HG03521 (cell line): ENCODE measurements at regions not wholly inside any gene's neighbourhood (a gene's known extent, or its start where the extent isn't known, plus 50 kb on each side); places are given as distances from the start of the nearest gene placed in this dataset.
"Not testable (repeated sequence)": the region's sequence is repeated elsewhere in the genome, so short reads cannot be mapped to it uniquely, and the experiment has no call there.

Experiments used
- ATAC-seq: cut with Tn5 transposase; IDR thresholded peaks from one replicate; pipeline ENCODE4 v1.9.1; 2021; ENCODE audit warnings: mild to moderate bottlenecking, moderate library complexity; ENCODE audit not compliant: unreplicated experiment

DNA sequence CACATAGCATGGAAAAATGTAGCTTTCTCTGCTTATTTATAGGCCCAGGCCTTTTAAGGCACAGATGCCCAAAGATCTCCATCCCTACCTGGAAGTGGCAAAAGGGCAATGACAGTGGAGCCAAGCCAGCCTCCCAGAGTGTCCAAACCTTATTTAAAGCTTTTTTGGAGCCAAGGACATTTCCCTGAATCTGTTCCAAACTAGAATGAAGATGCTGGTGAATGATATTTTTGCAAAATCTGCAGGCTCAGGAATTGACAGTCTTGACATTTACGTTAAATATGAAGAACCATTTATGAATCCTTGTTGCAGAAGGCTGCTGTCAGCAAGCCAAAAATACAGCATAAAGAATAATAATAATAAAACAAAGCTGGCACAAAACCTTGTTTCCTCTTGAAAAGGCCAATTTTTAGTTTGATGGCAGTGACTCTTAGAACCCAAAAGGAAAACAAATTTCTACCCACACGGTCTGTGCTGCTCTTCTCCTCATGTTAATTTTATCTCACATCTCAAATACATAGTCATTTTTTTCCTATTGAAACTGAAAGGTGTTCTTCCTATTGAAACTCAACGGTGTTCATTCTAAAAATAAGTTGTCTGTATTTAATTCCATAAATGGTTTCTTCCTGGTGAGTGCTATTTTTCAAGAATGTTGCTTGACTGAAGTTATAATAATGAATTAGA is 206.3 kb upstream of the TBL1X start:
- ATAC-seq = no peak

DNA sequence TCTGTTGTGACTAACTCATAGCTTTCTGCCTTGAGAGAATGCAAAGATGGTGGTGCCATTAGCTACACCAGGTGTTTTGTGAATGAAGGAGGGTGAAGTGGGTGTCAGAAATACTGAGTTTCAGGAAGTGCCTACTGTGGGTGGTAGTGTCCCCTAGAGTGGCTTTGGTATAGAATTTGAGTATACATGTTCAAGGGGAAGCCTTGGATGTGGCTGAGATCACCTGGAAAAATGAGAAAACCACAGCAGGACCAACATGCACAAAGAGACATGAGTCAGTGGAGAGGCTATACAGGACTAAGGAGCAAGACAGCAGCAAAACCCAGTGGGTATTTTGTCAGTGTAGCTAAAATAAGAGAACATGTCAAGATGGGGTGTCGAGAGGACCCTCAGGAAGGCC is 204.3 kb upstream of the TBL1X start:
- ATAC-seq = no peak

DNA sequence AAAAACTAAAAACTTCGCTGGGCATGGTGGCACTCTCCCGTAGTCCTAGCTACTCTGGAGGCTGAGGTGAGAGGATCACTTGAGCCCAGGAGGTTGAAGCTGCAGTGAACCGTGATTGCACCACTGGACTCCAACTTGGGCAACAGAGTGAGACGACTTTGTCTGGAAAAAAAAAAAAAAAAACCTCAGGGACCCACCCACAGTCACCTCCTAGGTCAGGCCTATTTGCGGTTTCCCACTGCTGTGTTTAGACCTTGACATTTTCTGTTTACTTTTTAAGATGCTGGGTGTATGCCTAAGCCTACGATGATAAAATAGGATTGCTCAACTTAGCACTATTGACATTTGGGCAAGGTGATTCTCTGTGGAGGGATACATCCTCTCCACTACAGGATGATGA is 197.4 kb upstream of the TBL1X start:
- no peak for ATAC-seq

DNA sequence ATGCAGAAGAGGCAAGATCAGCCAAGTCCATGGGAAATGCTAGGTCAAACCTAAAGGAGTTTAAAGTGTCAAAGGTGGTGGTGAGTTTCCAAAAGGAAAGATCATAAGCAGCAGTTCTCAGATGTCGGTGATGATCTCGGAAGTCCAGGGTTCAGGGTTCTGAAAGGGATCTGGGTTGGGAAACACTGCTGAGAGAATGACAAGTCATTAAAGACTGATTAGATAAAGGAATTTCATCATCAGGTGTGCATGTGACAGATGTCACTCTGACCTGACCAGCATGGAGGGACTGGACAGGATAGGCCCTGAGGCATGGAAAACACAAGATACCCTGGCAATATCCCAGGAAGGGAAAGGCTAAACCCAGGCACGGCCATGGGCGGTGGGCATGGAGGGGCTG is 195.7 kb upstream of the TBL1X start:
- ATAC-seq = no peak

DNA sequence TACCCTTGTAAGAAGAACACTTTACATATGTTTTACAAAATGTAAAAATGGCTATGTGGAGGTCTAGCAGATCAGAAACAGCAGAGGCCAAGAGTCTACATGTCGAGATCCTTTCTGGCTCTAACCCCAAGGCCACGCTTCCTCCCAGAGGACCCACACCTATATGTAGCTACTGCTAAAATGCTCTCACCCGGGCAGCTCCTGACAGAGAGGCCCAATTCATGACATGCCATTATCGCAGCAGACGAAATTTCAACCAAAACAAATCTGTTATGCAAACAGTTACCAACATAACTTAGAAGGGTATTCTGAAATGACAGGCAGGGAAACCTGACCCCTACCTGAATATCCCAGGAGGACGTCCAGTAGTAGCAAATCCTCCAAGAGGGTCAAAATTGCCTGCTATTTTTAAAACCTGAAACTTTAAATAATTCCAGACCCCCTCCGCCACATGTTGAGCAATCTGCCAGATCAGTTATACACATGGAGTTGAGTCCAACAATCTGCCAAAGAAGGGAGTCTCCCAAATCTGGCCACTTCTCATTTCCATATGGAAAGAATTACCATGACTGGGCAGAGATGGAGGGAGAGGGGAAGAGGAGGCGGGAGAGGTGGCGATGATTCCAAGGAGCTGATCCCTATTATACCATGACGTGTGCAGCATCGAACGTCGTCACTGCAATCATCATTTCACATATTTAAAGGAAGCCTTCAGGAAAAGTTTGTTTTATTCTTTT is 192.9 kb upstream of the TBL1X start:
- no peak for ATAC-seq

DNA sequence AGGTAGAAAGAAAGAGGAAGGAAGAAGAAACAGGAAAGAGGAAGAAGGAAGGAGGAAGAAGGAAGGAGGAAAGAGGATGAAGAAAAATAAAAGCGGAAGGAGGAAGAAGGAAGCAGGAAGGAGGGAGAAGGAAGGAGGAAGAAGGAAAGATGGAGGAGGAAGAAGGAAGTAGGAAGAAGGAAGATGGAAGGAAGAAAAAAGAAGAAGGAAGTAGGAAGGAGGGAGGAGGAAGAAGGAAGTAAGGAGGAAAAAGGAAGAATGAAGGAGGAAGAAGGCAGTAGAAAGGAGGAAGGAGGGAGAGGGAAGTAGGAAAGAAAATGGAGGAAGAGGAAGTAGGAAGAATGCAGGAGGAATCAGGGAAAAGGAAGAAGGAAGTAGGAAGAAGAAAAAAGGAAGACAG is 191.1 kb upstream of the TBL1X start:
- no peak for ATAC-seq

DNA sequence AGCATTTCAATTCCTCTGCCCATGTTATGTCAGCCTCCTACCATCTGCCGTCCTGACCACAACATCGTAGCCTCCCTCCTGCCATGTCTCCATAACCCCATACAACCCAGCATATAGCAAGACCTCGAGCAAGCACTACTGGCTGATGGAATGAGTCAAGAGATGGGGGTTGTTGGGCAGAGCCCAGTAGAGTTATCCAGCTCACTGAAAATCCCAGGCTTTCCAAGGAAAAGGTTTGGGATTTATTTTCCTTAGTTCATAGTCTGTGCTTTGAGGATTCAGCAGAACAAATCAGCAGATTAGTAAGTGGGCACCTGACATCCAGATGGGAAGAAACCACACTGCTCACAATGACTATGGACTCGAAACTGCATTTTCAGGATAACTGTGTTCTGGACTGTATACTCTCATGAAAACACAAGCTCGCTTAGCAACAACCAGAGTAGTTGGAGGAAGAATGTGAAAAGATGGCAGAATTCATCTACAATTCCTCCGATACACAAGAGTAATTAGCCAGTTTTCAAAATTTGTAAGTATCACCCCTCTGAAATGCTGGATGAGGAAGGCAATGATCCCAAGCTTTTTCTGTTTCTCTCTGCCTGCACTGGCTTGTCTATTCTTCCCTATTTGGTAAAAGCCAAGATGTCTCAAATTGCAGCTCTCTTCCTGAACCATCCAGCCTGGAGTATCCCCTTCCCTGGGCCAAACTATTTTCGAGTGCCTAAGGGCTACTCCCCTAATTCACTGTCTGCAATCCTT is 186.2 kb upstream of the TBL1X start:
- no peak for ATAC-seq

DNA sequence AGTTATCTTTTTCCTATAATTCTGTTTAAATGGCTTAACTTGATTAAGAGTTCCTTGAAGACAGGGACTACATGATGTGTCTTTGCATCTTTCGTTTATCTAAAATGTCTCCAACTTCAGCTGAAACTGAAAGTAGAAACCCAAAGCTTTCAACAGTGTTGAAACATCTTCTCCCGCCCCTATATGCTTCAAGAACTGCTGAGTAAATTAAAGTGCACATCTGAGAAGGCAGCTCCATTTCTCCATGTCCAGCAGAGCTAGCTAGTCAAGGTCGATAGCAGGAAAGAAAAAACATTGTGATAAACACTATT is 185.7 kb upstream of the TBL1X start:
- no peak for ATAC-seq

DNA sequence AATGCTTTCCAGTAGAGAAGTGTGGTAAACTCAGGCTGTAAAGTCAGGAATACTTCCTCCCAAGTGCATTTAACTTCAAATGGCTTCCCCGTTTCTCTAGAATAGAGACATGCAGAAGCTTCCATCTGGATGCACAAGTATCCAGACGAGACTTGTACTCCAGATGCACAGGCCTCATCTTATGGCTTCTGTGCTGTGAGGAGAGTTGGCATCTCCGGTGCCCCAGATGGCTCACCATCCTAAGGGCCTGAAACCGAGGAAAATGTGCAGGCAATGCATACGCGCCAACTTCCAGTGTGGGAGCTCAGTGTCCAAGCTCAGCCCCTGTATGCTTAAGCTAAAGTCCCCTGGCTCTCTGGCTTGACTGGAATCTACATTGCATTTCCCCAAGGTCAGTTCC is 184.0 kb upstream of the TBL1X start:
- no peak for ATAC-seq

DNA sequence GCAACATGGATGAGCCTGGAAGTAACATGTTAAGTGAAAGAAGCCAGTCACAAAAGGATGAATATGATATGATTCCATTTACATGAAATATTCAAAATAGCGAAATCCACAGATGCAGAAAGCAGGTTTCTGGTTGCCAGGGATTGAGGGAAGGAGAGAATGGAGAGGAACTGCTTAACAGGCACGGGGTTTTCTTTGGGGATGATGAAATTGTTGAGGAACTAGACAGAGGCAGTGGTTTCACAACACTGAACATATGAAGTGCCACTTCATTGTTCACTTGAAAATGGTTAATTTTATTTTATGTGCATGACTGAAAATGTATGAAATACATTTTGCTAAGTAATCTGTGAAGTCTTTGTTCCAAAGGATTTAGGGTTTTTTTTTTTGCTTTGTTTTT is 182.5 kb upstream of the TBL1X start:
- no peak for ATAC-seq

DNA sequence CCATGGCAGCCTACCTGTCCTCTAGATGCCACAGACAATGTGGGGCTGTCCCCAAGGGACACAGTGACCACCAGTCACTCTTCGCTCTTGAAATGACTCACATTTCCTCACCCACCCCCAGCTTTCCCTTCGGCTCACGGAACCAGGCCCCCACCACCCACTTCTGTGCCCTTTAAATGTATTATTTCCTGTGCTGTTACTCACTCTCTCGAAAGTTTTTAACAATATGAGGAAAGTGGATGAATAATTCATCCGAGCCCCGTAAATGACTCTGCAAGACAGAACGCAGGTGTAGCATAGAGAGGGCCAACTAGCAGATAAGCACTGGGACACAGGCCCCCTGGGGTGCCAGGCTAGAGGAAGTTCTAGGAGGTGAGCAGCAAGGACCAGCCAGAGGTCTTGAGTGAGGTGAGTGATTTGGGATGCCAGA is 179.5 kb upstream of the TBL1X start:
- no peak for ATAC-seq

DNA sequence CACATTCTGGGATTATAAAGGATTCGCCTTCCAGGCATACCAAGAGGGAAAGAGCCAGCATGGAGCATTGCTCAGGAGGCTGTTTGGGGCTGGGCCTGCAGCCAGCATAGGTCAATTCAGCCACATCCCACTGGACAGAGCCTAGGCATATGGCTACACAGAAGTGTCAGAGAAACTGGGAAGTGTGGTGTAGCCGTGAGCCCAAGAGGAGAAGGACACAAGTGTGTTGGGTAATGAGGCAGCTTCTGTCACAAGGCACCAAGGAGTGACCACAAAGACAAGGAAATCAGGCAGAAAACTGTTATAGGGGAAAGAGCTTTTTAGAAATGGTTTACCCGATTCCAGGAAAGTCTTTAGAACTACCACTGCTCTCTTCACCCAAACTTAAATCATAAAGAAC is 178.6 kb upstream of the TBL1X start:
- ATAC-seq = no peak

DNA sequence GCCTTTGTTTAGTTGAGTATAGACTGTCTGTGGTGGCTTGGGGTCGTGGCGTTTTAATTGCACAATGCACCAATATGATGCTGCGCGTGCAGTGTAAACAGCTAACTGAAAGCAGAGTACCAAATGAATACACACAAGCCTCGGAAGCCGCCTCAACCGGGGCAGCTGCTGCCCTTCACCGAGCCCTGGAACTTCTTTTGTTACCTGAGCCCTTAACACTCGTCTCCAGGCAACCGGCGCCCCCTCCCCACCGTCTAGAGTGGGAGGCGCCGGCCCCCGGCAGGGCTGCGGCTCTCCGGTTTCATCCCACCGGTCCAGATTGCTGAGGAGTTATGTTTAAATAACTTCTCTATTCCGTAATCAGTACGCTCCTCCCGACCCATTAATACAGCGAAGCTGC is 173.2 kb upstream of the TBL1X start:
- no peak for ATAC-seq

DNA sequence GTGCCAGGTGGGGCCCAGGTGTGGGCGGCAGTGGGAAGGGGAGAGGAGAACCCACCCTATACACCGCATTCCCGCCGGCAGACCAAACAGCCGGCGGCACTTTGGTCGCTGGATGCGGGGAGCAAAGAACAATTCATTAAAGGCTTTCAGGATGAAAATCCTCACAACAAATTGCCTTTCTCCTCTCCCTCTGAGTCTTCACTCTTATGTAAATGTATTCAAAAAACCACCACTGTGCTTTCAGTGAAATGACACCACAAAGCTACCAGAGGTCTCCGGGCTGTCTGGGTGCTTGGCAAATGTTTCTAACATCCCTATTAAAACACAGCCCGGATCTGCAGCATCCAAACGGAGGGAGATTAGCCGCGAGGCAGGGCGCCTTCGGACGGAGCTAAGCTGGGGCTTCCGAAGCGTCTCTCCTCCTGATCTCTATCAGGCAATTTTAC is 171.8 kb upstream of the TBL1X start:
- ATAC-seq = no peak

DNA sequence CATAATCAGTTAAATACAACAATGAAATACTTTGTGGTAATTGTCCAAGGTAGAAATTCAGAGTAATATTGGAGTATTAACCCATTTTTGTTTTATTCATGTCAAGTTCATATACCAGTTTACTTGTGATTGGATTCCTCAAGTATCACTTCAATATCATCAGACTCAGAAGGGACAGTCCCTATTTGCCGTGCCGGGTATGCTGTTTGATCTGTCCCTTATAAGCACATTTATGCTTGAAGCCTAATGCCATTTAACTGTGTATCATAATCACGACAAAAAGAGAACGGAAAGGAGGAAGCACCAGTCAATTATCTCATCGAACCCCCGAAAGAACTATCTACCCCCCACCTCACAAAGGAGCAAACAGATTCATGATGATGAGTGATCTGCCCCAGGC is 171.0 kb upstream of the TBL1X start:
- ATAC-seq = no peak

DNA sequence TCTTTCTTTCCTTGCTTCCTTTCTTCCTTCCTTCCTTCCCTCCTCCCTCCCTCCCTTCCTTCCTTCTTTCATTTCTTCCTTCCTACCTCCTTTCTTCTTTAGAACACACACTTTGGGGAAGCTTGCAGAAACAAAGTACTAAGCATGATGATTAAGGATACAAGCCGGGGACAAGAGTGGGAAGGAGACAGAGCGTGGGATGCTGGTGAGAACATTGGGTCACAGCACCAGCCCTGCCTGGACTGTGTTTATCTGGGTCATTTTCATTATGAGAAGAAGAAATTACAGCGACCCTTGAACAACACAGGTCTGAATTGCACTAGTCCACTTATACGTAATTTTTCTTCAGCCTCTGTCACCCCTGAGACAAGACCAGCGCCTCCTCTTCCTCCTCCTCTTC is 169.3 kb upstream of the TBL1X start:
- ATAC-seq = no peak

DNA sequence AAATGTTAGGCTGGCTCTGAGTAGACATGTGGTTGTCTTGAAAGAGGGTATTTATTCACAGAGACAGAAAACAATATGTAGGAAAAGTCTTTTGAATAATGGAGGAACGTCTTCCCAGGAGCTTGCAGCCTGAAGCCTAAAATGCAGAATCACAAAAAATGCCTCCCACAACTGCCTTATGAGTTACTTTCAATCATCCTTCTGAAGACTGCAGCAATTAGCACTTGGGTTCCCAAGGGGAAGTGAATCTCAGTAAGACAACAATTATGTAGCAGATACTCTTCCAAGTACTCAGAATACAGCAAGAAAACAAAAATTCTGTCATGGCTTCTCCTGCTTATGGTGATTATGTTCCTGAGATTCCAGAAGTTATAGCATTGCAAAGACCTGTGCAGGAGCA is 166.6 kb upstream of the TBL1X start:
- no peak for ATAC-seq

DNA sequence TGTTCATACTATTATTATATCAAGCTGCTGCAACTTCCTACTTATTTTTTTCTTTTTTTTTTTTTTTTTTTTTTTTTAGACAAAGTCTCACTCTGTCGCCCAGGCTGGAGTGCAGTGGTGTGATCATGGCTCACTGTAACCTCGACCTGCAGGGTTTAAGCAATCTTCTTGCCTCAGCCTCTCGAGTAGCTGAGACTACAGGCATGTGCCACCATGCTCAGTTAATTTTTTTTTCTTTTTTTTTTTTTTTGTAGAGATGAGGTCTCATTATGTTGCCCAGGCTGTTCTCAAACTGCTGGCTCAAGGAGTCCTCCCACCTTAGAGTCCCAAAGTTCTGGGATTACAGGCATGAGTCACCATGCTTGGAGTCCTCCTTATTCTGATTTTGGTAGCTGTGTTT is 165.2 kb upstream of the TBL1X start:
- not testable (repeated sequence) for ATAC-seq

DNA sequence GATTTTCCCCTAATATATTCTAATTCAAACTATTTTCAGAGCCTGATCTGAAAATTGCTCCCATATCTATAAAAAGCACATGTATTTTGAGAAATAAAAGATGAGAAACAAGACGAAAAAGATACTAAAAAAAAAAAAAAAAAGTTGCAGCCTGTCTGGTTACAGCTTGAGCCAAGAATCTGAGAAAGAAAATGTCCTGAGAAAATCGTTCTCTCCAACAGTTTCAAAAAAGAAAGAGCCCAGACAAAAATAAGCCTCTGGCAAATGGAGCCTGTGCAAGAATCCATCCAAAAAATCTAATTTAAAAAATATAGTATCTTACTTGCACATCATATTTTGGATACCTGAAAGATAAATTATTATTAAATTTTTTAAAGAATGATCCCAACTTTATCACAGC is 163.0 kb upstream of the TBL1X start:
- ATAC-seq = no peak

DNA sequence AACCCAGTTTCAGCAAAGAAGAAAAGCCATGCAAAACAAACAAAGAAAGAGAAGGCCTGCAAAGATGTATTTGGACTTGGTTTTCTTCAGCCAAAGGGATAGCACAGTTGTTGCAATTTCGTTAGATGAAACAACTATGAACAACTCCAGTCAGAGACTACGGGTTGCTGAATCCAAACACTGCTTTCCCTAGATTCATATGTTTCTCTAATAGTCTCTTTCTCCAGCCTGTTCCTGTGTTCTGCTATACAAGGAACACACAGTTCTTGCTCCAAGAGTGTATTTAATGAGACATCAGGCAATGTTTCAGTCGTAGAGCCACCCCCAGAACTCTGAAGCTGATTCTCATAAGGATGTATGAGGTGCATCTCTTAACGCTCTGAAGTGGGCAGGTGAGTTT is 162.5 kb upstream of the TBL1X start:
- ATAC-seq = no peak

DNA sequence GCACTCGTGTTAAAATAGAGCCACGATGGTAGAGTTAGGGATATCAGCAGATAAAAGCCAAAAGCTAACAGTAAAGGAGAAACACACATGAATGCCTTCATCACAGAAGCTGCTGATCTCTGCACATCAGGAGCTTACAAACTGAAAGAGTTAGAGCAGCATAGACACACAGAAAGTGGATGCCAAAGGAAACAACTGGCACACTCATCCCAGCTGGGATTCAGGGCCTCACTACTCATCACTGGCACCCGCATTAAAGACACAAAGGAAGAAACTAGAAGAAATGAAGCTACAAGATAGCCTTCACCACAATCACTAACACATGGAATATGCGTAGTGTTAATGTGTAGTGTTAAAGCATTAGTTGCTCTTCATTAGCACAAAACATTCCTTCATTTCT is 156.4 kb upstream of the TBL1X start:
- ATAC-seq = no peak

DNA sequence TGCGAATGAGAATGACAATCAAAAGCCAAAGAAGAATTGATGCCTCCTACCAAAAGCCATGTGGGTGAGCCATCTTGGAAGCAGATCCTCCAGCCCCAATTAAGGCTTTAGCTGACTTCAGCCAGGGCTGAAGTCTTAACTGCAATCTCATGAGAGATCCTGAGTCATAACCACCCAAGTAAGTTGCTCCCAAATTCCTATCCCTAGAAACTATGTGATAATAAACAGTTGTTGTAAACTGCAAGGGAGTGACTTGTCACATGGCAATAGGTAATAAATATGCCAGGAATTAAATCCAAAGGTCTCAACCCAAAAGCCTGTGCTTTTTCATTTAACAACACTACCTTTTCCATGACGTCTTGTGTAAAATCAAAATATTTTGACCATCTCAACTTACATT is 154.2 kb upstream of the TBL1X start:
- no peak for ATAC-seq
